ENCODE measurements at regions not wholly inside any gene's neighbourhood (a gene's known extent, or its start where the extent isn't known, plus 50 kb on each side); places are given as distances from the start of the nearest gene placed in this dataset.

GRCh38 chr12:124098887-124099286 is 125.9 kb downstream of the ZNF664 start:
- no peak overlapping the region for H2AFZ ChIP-seq (ENCODE audit: low read length)
- H3K79me2 ChIP-seq (ENCODE audit: insufficient read depth, low read depth, low read length), result no peaks in the 10 kb centered on the region
- DNase-seq (ENCODE audit: low spot score), result no peak
- no peaks in the 10 kb centered on the region for H3K4me1 ChIP-seq (ENCODE audit: insufficient read depth, low read length, poor library complexity, severe bottlenecking)
- no peak overlapping the region for H3K27ac ChIP-seq (ENCODE audit: low read depth, low read length, poor library complexity, severe bottlenecking)
- no TSS peak for BruUV-seq (replicated peaks)
- ChIA-PET POLR2A (no interaction called here), CTCF (ENCODE audit: unreplicated experiment) (no interaction called here)
- no peak overlapping the region for H3K4me2 ChIP-seq (ENCODE audit: low read length)
- no peak overlapping the region for H3K4me3 ChIP-seq (ENCODE audit: low read depth, low read length, poor library complexity, severe bottlenecking)
- H3K9me2 ChIP-seq (ENCODE audit: insufficient read depth, low read length), result no peaks in the 10 kb centered on the region
- intact Hi-C loops (cut with micrococcal nuclease; ENCODE audit: unreplicated experiment), result no loop called here
- TF ChIP-seq, protein P1, sequence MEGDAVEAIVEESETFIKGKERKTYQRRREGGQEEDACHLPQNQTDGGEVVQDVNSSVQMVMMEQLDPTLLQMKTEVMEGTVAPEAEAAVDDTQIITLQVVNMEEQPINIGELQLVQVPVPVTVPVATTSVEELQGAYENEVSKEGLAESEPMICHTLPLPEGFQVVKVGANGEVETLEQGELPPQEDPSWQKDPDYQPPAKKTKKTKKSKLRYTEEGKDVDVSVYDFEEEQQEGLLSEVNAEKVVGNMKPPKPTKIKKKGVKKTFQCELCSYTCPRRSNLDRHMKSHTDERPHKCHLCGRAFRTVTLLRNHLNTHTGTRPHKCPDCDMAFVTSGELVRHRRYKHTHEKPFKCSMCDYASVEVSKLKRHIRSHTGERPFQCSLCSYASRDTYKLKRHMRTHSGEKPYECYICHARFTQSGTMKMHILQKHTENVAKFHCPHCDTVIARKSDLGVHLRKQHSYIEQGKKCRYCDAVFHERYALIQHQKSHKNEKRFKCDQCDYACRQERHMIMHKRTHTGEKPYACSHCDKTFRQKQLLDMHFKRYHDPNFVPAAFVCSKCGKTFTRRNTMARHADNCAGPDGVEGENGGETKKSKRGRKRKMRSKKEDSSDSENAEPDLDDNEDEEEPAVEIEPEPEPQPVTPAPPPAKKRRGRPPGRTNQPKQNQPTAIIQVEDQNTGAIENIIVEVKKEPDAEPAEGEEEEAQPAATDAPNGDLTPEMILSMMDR (conservative IDR thresholded peaks at IDR 0.05; ENCODE audit: low read length), result no peak
- no peak for TF ChIP-seq EZH2phosphoT487 (IDR thresholded peaks at IDR 0.05; ENCODE audit: borderline replicate concordance, low read depth, low read length)
- H3K36me3 ChIP-seq (ENCODE audit: insufficient read depth, low read length), result no peaks in the 10 kb centered on the region
- H3K9me3 ChIP-seq (ENCODE audit: low read length), result no peaks in the 10 kb centered on the region
- no peaks in the 10 kb centered on the region for H4K20me1 ChIP-seq (ENCODE audit: insufficient read depth, low read length)

GRCh38 chr12:124099661-124100060 is 126.6 kb downstream of the ZNF664 start:
- Histone ChIP-seq H3K36me3 (ENCODE audit: insufficient read depth, low read length) (no peaks in the 10 kb centered on the region), H3K4me3 (ENCODE audit: low read depth, low read length, poor library complexity, severe bottlenecking) (no peak overlapping the region), H3K9me3 (ENCODE audit: low read length) (no peaks in the 10 kb centered on the region), H4K20me1 (ENCODE audit: insufficient read depth, low read length) (no peaks in the 10 kb centered on the region), H3K9me2 (ENCODE audit: insufficient read depth, low read length) (no peaks in the 10 kb centered on the region), H3K4me1 (ENCODE audit: insufficient read depth, low read length, poor library complexity, severe bottlenecking) (no peaks in the 10 kb centered on the region), H3K27ac (ENCODE audit: low read depth, low read length, poor library complexity, severe bottlenecking) (no peak overlapping the region), H2AFZ (ENCODE audit: low read length) (no peak overlapping the region), H3K4me2 (ENCODE audit: low read length) (no peak overlapping the region), H3K79me2 (ENCODE audit: insufficient read depth, low read depth, low read length) (no peaks in the 10 kb centered on the region)
- DNase-seq (ENCODE audit: low spot score), result no peak
- POLR2A ChIA-PET, result no interaction called here
- CTCF ChIA-PET (ENCODE audit: unreplicated experiment), result no interaction called here
- TF ChIP-seq, protein P1 (conservative IDR thresholded peaks at IDR 0.05; ENCODE audit: low read length), result no peak
- no peak for TF ChIP-seq EZH2phosphoT487 (IDR thresholded peaks at IDR 0.05; ENCODE audit: borderline replicate concordance, low read depth, low read length)
- no TSS peak for BruUV-seq (replicated peaks)
- intact Hi-C loops (cut with micrococcal nuclease; ENCODE audit: unreplicated experiment), result no loop called here

GRCh38 chr12:124100572-124101178 is 127.7 kb downstream of the ZNF664 start:
- H3K36me3 ChIP-seq (ENCODE audit: insufficient read depth, low read length), result no peaks in the 10 kb centered on the region
- H3K4me3 ChIP-seq (ENCODE audit: low read depth, low read length, poor library complexity, severe bottlenecking), result no peak overlapping the region
- TF ChIP-seq EZH2phosphoT487 (IDR thresholded peaks at IDR 0.05; ENCODE audit: borderline replicate concordance, low read depth, low read length), result no peak
- TF ChIP-seq, protein P1 (conservative IDR thresholded peaks at IDR 0.05; ENCODE audit: low read length), result no peak
- H3K9me2 ChIP-seq (ENCODE audit: insufficient read depth, low read length), result no peaks in the 10 kb centered on the region
- no peak overlapping the region for H3K4me2 ChIP-seq (ENCODE audit: low read length)
- intact Hi-C loops (cut with micrococcal nuclease; ENCODE audit: unreplicated experiment), result no loop called here
- POLR2A ChIA-PET, result no interaction called here
- BruUV-seq (replicated peaks), result no TSS peak
- CTCF ChIA-PET (ENCODE audit: unreplicated experiment), result no interaction called here
- no peaks in the 10 kb centered on the region for H4K20me1 ChIP-seq (ENCODE audit: insufficient read depth, low read length)
- H3K27ac ChIP-seq (ENCODE audit: low read depth, low read length, poor library complexity, severe bottlenecking), result no peak overlapping the region
- no peak overlapping the region for H2AFZ ChIP-seq (ENCODE audit: low read length)
- no peak for DNase-seq (ENCODE audit: low spot score)
- no peaks in the 10 kb centered on the region for H3K9me3 ChIP-seq (ENCODE audit: low read length)
- H3K4me1 ChIP-seq (ENCODE audit: insufficient read depth, low read length, poor library complexity, severe bottlenecking), result no peaks in the 10 kb centered on the region
- no peaks in the 10 kb centered on the region for H3K79me2 ChIP-seq (ENCODE audit: insufficient read depth, low read depth, low read length)
